Kasumi-1 (cell line): ENCODE measurements at regions not wholly inside any gene's neighbourhood (a gene's known extent, or its start where the extent isn't known, plus 50 kb on each side); places are given as distances from the start of the nearest gene placed in this dataset.
A peak's percentile ranks its signal among the peaks of the same experiment; 100 is the strongest.

ENCODE experiments used
- DNase-seq, 2 experiments: peaks; one replicate each; lab custom pipeline; 2025; lab: John Stamatoyannopoulos, UW

- DNase-seq = no peak
Measured at GRCh38 chr14:85214471-85214870, 315.5 kb upstream of the FLRT2 start.

DNA sequence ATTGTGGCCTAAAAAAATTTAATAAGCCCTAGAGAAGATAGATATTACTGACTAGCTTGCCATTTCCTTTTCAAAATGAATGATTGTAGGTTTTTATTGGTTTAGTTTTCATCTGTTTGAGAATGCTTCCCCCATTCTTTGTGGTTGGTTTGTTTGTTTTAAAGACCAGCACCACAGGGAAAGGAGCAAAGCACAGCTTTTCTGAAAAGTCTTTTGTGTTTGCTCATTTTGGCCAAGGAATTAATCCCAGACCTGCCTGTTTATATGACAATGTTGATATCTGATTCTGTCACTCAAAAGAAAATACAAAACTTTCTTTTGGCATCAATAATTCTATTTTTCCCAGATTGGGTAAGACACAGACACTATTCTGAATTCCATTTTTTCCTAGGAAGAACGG is 312.5 kb upstream of the FLRT2 start:
- no peak for DNase-seq

- DNase-seq = no peak
Measured at GRCh38 chr14:85218982-85219381, 311.0 kb upstream of the FLRT2 start.

GRCh38 chr14:85221832-85222231 is 308.1 kb upstream of the FLRT2 start:
- no peak for DNase-seq

GRCh38 chr14:85222341-85222740 is 307.6 kb upstream of the FLRT2 start:
- DNase-seq = no peak

GRCh38 chr14:85223667-85224066 is 306.3 kb upstream of the FLRT2 start:
- DNase-seq = no peak

DNA sequence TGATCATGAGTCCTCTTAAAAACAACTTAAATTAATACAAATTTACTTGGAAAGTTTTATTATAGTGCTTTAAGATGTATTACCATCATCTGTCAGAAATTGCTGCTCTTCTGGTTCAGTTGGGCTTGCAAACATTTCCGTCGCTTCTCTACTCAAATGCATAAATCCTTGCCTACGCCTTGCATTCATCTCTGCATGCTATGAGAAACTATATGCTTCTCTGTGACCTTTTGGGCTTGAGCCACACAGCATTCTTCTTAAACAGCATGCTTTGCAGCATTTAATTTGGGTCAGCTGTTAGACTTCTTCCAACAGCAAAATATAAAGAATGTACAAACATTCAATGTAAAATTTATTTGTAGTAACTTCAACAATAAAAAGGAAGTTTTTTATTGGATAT is 305.7 kb upstream of the FLRT2 start:
- no peak for DNase-seq

- no peak for DNase-seq
Measured at GRCh38 chr14:85233756-85234155, 296.2 kb upstream of the FLRT2 start.

- no peak for DNase-seq
Measured at GRCh38 chr14:85234156-85235025, 295.6 kb upstream of the FLRT2 start.

DNA sequence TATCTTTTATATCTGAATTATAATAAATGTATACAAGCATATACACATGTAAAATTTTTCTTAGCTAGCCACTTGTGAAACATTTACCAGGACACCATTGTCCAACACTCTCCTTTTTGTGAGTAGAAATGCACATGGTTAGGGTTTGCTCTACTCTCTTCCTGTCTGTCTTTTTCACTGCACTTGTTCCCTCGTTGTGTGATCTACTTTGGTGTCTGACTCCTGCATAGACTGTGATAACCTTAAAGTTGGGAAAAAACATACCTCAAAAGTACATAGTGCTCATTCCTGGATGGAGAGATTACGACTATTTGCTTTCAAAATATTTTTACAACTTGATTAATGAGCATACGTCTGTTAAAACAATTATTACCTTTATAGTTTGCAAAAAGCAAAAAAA is 294.1 kb upstream of the FLRT2 start:
- DNase-seq = no peak

DNA sequence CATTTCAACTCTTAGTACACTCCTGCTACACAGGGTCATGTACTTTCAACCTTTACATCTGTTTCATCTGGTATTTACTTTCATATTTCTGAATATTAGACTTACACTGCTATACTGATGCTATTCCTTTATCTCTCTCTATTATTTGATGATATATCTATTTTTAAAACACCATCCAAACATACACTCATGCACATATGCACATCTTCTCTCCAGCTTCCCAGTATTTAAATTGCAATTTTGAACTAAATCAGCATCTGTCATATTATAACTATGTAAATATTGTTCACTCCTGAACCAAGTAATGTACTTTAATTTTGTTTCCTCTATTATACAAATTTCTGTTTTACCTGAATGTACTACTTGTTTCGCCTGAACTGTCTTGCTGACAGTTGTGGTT is 293.6 kb upstream of the FLRT2 start:
- no peak for DNase-seq

- DNase-seq = no peak
Measured at GRCh38 chr14:85239791-85240190, 290.2 kb upstream of the FLRT2 start.

- no peak for DNase-seq
Measured at GRCh38 chr14:85241022-85241855, 288.7 kb upstream of the FLRT2 start.

GRCh38 chr14:85242666-85243065 is 287.3 kb upstream of the FLRT2 start:
- DNase-seq = no peak

- DNase-seq = no peak
Measured at GRCh38 chr14:85243321-85243720, 286.6 kb upstream of the FLRT2 start.

DNA sequence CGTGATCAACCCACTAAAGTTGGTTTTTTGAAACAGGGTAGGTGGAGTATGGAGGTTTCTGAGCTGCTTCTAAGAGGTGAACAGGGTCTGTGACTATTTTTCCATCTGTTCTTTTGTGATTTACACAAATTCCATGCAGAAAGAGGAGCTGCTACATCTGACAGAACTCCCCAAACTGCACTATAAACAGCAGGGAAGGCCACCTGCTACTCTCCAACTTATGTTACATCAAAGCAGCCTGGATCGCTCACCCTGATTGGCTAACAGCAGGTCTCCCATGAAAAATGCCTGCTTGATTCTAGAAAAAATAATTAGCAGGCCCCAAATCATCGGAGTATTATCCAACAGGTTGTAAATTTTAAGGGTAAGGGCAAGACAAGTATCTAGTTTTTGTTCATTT is 282.9 kb upstream of the FLRT2 start:
- no peak for DNase-seq

DNA sequence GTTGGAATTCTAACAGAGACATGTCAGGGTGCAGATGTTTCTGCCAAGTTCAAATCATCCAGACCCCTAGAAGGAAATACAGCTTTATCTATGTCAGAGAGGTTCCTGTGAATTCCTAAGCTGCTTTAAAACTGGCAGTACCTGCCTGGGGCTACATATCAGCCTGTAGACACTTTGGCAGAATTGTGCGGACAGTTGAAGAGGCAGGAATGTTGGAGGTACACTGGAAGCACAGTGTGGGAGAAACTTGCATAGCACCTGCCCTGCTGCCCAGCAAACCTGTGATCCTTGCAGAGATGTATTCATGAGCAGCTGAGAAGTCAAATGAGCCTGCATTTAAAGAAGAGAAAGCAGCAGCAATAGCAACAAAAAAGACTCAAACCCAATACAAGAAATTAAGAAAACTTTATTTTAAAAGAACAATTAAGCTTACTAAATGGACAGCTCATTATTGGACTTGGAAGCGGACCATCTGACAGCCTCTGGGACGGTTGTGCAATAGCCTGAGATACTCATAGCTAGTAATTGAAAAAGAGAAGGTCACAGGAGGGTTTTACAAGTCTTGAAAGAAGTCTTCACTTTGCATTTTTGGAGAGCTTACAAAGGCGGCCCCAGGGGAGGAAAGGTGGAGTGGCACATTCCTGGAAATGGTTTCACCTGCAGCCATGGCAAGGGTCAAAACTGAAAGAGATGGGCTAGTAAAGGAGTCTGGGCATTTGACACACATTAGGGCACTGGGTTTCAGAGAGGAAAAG is 280.9 kb upstream of the FLRT2 start:
- DNase-seq = no peak

DNA sequence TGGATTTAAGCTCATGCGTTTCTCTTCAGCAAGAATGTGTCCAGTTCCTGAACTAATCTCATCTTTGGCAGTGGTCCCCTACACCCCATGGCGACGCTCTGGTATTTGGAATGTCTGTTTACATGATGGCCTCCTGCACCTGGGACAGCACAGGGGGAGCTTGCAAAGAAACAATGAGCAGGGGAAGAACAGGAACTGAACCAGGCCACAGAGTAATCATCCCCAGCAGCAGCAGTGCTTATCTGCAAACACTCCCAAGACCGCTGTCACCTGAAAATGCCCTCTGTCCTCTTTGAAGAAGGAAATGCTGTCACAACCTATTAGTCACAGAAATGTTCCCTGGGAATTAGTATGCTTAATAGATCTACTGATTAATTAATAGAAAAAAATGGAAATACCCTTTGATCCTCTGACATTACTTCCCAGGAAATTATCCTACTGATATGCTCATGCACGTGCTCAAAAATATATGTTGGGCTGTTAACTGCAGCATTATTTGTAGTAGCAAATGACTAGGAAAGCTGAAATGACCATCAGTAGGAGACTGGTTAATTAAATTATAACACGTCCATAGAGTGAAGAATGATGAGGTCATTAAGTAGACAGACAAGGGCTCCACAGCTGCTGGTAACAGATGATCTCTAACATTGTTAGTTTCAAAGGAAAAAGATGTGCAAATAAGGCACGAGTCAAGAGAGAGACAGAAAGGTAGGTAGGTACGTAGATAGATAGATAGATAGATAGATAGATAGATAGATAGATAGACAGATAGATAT is 279.3 kb upstream of the FLRT2 start:
- no peak for DNase-seq

DNA sequence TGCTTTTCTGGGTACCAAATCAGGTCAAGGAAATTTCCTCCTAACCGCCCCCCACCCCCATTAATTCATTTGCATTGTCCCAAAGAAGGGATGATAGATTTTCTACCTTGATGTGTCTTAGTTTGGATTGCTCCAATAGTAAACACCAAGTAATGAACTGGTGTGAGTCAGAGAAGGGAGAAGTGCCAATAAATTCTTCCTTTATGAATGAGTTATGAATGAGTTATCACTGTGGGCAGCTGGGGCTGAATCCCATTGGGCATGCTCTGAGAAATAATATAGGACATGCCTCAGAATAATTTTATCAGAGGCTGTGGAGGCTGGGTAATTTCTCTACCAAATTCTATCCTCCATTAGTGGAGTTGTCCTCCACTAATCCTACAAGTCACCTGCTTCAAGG is 277.9 kb upstream of the FLRT2 start:
- no peak for DNase-seq

- no peak for DNase-seq
Measured at GRCh38 chr14:85254711-85255110, 275.2 kb upstream of the FLRT2 start.

GRCh38 chr14:85257287-85257686 is 272.7 kb upstream of the FLRT2 start:
- peak in 1 of 2 experiments; percentile 28 for DNase-seq
